H9 (cell line): ENCODE measurements at regions not wholly inside any gene's neighbourhood (a gene's known extent, or its start where the extent isn't known, plus 50 kb on each side); places are given as distances from the start of the nearest gene placed in this dataset.

Source experiments
- DNase-seq: peaks from one replicate; pipeline ENCODE4 v3.0.0-alpha.2; 2017
- H2AFZ ChIP-seq: one replicate; pipeline ENCODE4 v1.6.1; 2013; ENCODE audit warnings: mild to moderate bottlenecking, low read length, control low read depth, moderate library complexity
- H2AK5ac ChIP-seq: 2 replicates; pipeline ENCODE4 v1.6.1; 2013; ENCODE audit warnings: low read length, control low read depth, mixed read lengths; ENCODE audit not compliant: insufficient read length
- H2BK120ac ChIP-seq: one replicate; pipeline ENCODE4 v1.6.1; 2013; ENCODE audit warnings: low read depth, mild to moderate bottlenecking, low read length, control low read depth, inconsistent platforms; ENCODE audit not compliant: poor library complexity, severe bottlenecking
- H2BK12ac ChIP-seq: 2 replicates; pipeline ENCODE4 v1.6.1; 2013; ENCODE audit warnings: low read length, control low read depth, mixed read lengths, low read depth; ENCODE audit not compliant: insufficient read length
- H2BK15ac ChIP-seq: 2 replicates; pipeline ENCODE4 v1.6.1; 2013; ENCODE audit warnings: low read depth, low read length, control low read depth
- H2BK20ac ChIP-seq: one replicate; pipeline ENCODE4 v1.6.1; 2013; ENCODE audit warnings: low read depth, mild to moderate bottlenecking, low read length, control low read depth, inconsistent platforms; ENCODE audit not compliant: poor library complexity, severe bottlenecking
- H2BK5ac ChIP-seq: 2 replicates; pipeline ENCODE4 v1.6.1; 2013; ENCODE audit warnings: low read length, control low read depth, mixed read lengths; ENCODE audit not compliant: insufficient read length
- H3K14ac ChIP-seq: 2 replicates; pipeline ENCODE4 v1.6.1; 2013; ENCODE audit warnings: low read length, control low read depth; ENCODE audit not compliant: insufficient read depth
- H3K18ac ChIP-seq: 2 replicates; pipeline ENCODE4 v1.6.1; 2013; ENCODE audit warnings: low read depth, mild to moderate bottlenecking, mixed read lengths, low read length, control low read depth; ENCODE audit not compliant: insufficient read length
- H3K23ac ChIP-seq: 2 replicates; pipeline ENCODE4 v1.6.1; 2013; ENCODE audit warnings: low read length, control low read depth, mixed read lengths, low read depth; ENCODE audit not compliant: insufficient read length
- H3K23me2 ChIP-seq: 2 replicates; pipeline ENCODE4 v1.6.1; 2013; ENCODE audit warnings: low read depth, mild to moderate bottlenecking, mixed read lengths, low read length, control low read depth; ENCODE audit not compliant: insufficient read length, poor library complexity, severe bottlenecking
- H3K27ac ChIP-seq: 2 replicates; pipeline ENCODE4 v1.5.1; 2013; ENCODE audit warnings: low read length, control low read depth, mixed read lengths, low read depth; ENCODE audit not compliant: insufficient read length
- H3K27me3 ChIP-seq: 2 replicates; pipeline ENCODE4 v1.6.1; 2013; ENCODE audit warnings: low read length, control low read depth, inconsistent platforms; ENCODE audit not compliant: insufficient read depth
- H3K4ac ChIP-seq: 2 replicates; pipeline ENCODE4 v1.6.1; 2013; ENCODE audit warnings: low read depth, mild to moderate bottlenecking, control low read depth, inconsistent platforms, low read length, moderate library complexity
- H3K4me1 ChIP-seq: 2 replicates; pipeline ENCODE4 v1.6.1; 2013; ENCODE audit warnings: low read length, control low read depth, inconsistent platforms; ENCODE audit not compliant: insufficient read depth
- H3K4me2 ChIP-seq: 2 replicates; pipeline ENCODE4 v1.6.1; 2013; ENCODE audit warnings: low read length, control low read depth, mixed read lengths; ENCODE audit not compliant: insufficient read length, insufficient read depth
- H3K56ac ChIP-seq: 2 replicates; pipeline ENCODE4 v1.6.1; 2013; ENCODE audit warnings: low read depth, mild to moderate bottlenecking, mixed read lengths, low read length, control low read depth; ENCODE audit not compliant: insufficient read length
- H3K79me1 ChIP-seq: 2 replicates; pipeline ENCODE4 v1.6.1; 2013; ENCODE audit warnings: low read depth, mild to moderate bottlenecking, moderate library complexity, low read length, control low read depth, inconsistent platforms; ENCODE audit not compliant: insufficient read depth, poor library complexity, severe bottlenecking
- H3K79me2 ChIP-seq: 2 replicates; pipeline ENCODE4 v1.6.1; 2013; ENCODE audit warnings: low read length, control low read depth, inconsistent platforms; ENCODE audit not compliant: insufficient read depth
- H3K9ac ChIP-seq: 2 replicates; pipeline ENCODE4 v1.6.1; 2013; ENCODE audit warnings: low read length, control low read depth, mixed read lengths; ENCODE audit not compliant: insufficient read length; ENCODE audit errors: extremely low read depth
- H3K9me3 ChIP-seq: one replicate; pipeline ENCODE4 v1.6.1; 2013; ENCODE audit warnings: low read depth, low read length, inconsistent platforms; ENCODE audit not compliant: control insufficient read depth
- H3T11ph ChIP-seq: one replicate; pipeline ENCODE4 v1.6.1; 2013; ENCODE audit warnings: mild to moderate bottlenecking, low read length, control low read depth, inconsistent platforms
- H4K20me1 ChIP-seq: one replicate; pipeline ENCODE4 v1.6.1; 2013; ENCODE audit not compliant: control insufficient read depth, insufficient read length, insufficient read depth
- H4K5ac ChIP-seq: 2 replicates; pipeline ENCODE4 v1.6.1; 2013; ENCODE audit warnings: low read depth, mild to moderate bottlenecking, mixed read lengths, low read length, control low read depth; ENCODE audit not compliant: insufficient read length
- H4K8ac ChIP-seq: replicated peaks from 2 replicates; pipeline ENCODE4 v1.6.1; 2013; ENCODE audit warnings: low read length, control low read depth, mixed read lengths, low read depth; ENCODE audit not compliant: insufficient read length
- H4K91ac ChIP-seq: 2 replicates; pipeline ENCODE4 v1.6.1; 2013; ENCODE audit warnings: low read depth, mild to moderate bottlenecking, moderate library complexity, mixed read lengths, low read length, control low read depth; ENCODE audit not compliant: insufficient read length
- H3K27ac Mint-ChIP-seq, 3 experiments: 2 replicates in 2 of 3; 3 replicates in 1 of 3; pipeline ENCODE4 v1.8.0; 2020 to 2021; ENCODE audit warnings: mixed read lengths in 3 of 3, mild to moderate bottlenecking in 1 of 3, moderate library complexity in 1 of 3
- H3K27me3 Mint-ChIP-seq: 2 replicates; pipeline ENCODE4 v1.8.0; 2021; ENCODE audit warnings: low read depth, mild to moderate bottlenecking, moderate library complexity, mixed read lengths
- H3K36me3 Mint-ChIP-seq, 3 experiments: 2 replicates in 2 of 3; 3 replicates in 1 of 3; pipeline ENCODE4 v1.8.0; 2020 to 2021; ENCODE audit warnings: low read depth in 3 of 3, mixed read lengths in 3 of 3; ENCODE audit not compliant: insufficient read depth in 1 of 3
- H3K4me1 Mint-ChIP-seq, 2 experiments: 2 replicates each; pipeline ENCODE4 v1.8.0; 2020; ENCODE audit warnings: mixed read lengths in 2 of 2
- H3K4me3 Mint-ChIP-seq, 2 experiments: 2 replicates in 1 of 2; 3 replicates in 1 of 2; pipeline ENCODE4 v1.8.0; 2020 to 2021; ENCODE audit warnings: mild to moderate bottlenecking in 2 of 2, mixed read lengths in 2 of 2, moderate library complexity in 1 of 2
- H3K9me3 Mint-ChIP-seq, 2 experiments: 2 replicates in 1 of 2; 3 replicates in 1 of 2; pipeline ENCODE4 v1.8.0; 2020; ENCODE audit warnings: mild to moderate bottlenecking in 2 of 2, mixed read lengths in 2 of 2, moderate library complexity in 1 of 2
- WGBS: extraction: QIAGEN DNeasy Blood & Tissue Kit; methylation state at CpG from one replicate; pipeline ENCODE4 v1.1.7; 2013; ENCODE audit warnings: missing lambda C conversion rate, low lambda C conversion rate, mixed read lengths; ENCODE audit not compliant: insufficient read length; ENCODE audit errors: extremely low coverage; 5-methylcytosine and 5-hydroxymethylcytosine counted together
- TF ChIP-seq, protein P1 (sequence below): fragments of 200-600 bp; sonication (generic); conservative IDR thresholded peaks from 3 replicates; pipeline ENCODE4 v1.8.0; 2021; ENCODE audit warnings: antibody characterized with exemption, mild to moderate bottlenecking

DNA sequence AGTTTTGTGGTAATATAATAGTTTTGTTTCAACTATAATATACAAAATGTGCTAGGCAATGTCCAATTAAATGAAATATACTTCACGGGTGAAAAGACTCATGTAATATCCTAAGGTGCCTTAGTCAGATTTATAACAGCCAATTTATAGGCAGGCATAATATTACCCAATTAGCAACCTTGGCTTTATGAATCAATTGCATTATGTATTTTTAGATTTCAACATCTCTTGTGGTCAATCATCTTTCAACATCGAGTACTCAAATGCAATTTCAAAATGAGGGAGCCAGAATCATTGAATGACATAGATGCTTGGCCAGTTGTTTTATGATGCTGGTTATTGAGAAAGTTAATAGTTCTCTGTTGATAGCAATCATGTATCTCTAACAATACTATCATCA, 110.3 kb upstream of the SP8 start:
- DNase-seq, result no peak
- no CpG with 5 or more reads among the region's 2 CpGs for WGBS
- no peak overlapping the region for H2AFZ ChIP-seq

More for the DNA sequence above, 110.3 kb upstream of the SP8 start:
- H3K27ac Mint-ChIP-seq, result no peak overlapping the region
- no peaks in the 10 kb centered on the region for H3K27me3 Mint-ChIP-seq
- Histone ChIP-seq H3K27me3 (no peaks in the 10 kb centered on the region), H3K4me2 (no peak overlapping the region), H3K9ac (no peak overlapping the region), H2AK5ac (no peak overlapping the region), H3K23me2 (no peaks in the 10 kb centered on the region), H2BK15ac (no peak overlapping the region), H4K91ac (no peak overlapping the region), H3K18ac (no peak overlapping the region), H2BK5ac (no peak overlapping the region), H3K27ac (no peak overlapping the region), H3K4me1 (no peaks in the 10 kb centered on the region), H2BK20ac (no peak overlapping the region), H4K20me1 (no peaks in the 10 kb centered on the region), H3K79me1 (no peaks in the 10 kb centered on the region), H3K56ac (no peak overlapping the region), H3K9me3 (no peaks in the 10 kb centered on the region), H3T11ph (no peak overlapping the region), H4K8ac (no peak overlapping the region), H3K4ac (no peak overlapping the region), H2BK120ac (no peak overlapping the region), H3K14ac (no peak overlapping the region), H3K23ac (no peak overlapping the region), H2BK12ac (no peak overlapping the region), H4K5ac (no peak overlapping the region), H3K79me2 (no peaks in the 10 kb centered on the region)
- TF ChIP-seq, protein P1, sequence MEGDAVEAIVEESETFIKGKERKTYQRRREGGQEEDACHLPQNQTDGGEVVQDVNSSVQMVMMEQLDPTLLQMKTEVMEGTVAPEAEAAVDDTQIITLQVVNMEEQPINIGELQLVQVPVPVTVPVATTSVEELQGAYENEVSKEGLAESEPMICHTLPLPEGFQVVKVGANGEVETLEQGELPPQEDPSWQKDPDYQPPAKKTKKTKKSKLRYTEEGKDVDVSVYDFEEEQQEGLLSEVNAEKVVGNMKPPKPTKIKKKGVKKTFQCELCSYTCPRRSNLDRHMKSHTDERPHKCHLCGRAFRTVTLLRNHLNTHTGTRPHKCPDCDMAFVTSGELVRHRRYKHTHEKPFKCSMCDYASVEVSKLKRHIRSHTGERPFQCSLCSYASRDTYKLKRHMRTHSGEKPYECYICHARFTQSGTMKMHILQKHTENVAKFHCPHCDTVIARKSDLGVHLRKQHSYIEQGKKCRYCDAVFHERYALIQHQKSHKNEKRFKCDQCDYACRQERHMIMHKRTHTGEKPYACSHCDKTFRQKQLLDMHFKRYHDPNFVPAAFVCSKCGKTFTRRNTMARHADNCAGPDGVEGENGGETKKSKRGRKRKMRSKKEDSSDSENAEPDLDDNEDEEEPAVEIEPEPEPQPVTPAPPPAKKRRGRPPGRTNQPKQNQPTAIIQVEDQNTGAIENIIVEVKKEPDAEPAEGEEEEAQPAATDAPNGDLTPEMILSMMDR, result no peak
- H3K4me1 Mint-ChIP-seq, result peaks cover 7 to 8% of the 10 kb centered on the region in 2 experiments
- peaks cover 6 to 9% of the 10 kb centered on the region in 2 experiments; a peak in 4 of 5 replicates for H3K9me3 Mint-ChIP-seq
- H3K36me3 Mint-ChIP-seq, result peaks cover 3 to 11% (median 7%) of the 10 kb centered on the region in 3 experiments; a peak in 4 of 7 replicates
- no peak overlapping the region for H3K4me3 Mint-ChIP-seq
